Ishikawa (cell line): ENCODE measurements at regions not wholly inside any gene's neighbourhood (a gene's known extent, or its start where the extent isn't known, plus 50 kb on each side); places are given as distances from the start of the nearest gene placed in this dataset.

Source experiments
- EP300 ChIP-seq: IDR thresholded peaks from 2 replicates; pipeline ENCODE4 v1.6.1; 2012; ENCODE audit warnings: borderline replicate concordance
- MAX ChIP-seq: IDR thresholded peaks from 2 replicates; pipeline ENCODE4 v1.6.1; 2012
- REST ChIP-seq: IDR thresholded peaks from 2 replicates; pipeline ENCODE4 v1.6.1; 2012; ENCODE audit warnings: low read depth, mild to moderate bottlenecking

DNA sequence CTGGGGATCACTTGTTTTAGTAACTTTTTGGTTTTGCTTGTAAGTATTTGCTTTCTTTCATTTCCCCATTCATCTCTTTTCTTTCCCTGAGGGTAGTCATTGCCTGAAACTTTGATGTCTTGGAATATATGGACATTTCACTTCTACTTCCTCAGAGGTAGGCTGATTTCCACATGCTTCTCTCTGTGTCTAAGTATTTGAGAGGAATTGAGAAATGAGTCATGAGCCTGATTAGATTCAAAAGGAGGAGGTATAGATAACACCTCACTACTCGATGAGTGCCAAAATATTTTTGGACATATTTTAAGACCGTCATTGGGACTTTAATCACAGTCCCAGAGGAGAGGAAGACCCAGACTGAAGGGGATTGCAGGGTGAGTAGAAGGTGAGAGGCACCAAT is 480.1 kb upstream of the SGO1 start:
- TF ChIP-seq MAX (no peak), EP300 (no peak), REST (no peak)
